ENCODE measurements at regions not wholly inside any gene's neighbourhood (a gene's known extent, or its start where the extent isn't known, plus 50 kb on each side); places are given as distances from the start of the nearest gene placed in this dataset.

DNA sequence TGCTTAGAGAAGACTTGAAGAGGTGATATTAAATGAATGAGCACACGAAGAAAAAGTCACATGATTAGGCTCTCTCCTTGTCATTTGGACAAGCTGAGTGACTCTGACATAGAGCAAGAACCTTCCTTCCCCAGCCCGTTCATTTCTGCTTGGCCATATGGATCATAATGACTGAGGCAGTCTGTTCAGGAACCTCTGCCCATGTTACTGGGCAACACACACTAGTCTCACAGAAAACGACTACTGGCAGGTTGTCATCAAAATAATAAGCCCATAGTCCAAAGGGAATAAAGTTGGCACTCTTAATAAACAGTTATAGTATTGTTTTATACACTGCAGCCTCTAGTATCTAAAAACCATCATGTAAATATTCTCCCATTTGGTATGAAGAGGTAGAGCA is 635.0 kb downstream of the REEP3 start:
- no peak for TF ChIP-seq POLR2A (IDR thresholded peaks at IDR 0.05)
- TF ChIP-seq, protein P1, sequence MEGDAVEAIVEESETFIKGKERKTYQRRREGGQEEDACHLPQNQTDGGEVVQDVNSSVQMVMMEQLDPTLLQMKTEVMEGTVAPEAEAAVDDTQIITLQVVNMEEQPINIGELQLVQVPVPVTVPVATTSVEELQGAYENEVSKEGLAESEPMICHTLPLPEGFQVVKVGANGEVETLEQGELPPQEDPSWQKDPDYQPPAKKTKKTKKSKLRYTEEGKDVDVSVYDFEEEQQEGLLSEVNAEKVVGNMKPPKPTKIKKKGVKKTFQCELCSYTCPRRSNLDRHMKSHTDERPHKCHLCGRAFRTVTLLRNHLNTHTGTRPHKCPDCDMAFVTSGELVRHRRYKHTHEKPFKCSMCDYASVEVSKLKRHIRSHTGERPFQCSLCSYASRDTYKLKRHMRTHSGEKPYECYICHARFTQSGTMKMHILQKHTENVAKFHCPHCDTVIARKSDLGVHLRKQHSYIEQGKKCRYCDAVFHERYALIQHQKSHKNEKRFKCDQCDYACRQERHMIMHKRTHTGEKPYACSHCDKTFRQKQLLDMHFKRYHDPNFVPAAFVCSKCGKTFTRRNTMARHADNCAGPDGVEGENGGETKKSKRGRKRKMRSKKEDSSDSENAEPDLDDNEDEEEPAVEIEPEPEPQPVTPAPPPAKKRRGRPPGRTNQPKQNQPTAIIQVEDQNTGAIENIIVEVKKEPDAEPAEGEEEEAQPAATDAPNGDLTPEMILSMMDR (IDR thresholded peaks at IDR 0.05): no peak

Measured in body of pancreas (tissue), 4 donors.